ENCODE measurements at regions not wholly inside any gene's neighbourhood (a gene's known extent, or its start where the extent isn't known, plus 50 kb on each side); places are given as distances from the start of the nearest gene placed in this dataset.

GRCh38 chr4:178448372-178449035 is 1006.3 kb upstream of the AGA start:
- DNase-seq, result no peak

DNA sequence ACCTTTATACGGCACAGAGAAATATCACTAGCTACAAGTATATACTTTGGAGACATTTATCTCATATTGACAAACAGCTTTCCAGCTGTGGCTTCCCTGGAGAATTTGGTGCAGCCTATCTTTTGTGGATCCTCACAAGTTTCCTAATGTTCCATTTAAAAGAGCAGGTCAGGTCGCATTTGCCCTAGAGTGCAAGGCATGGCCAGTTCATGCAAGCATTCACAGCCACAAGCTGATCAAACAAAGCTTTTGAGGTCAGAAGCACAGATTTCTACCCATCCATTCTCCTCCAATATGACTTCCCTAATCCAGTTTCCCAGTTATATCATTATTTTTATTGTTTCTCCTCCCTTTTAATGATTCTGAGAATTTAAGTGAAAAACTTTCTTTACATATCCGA is 1008.4 kb upstream of the AGA start:
- no peak for DNase-seq

DNA sequence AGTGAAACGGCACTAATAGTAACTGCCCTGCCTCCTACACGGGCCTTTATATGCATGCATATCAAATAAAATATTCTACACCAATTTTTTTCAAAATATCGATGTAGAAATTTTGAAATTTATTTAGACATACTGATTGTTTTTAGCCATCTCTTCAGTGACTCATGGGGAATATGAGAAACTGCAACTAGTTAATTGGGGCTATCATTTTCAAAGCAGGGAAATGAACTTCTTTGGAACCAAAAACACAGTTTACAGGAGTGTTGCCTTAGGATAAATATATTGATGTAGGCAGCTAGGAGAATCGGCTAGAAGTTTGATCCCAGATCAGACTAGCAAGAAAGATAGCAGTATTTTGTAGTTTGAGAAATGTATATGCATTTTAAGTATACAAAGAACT is 1010.8 kb upstream of the AGA start:
- DNase-seq, result no peak

DNA sequence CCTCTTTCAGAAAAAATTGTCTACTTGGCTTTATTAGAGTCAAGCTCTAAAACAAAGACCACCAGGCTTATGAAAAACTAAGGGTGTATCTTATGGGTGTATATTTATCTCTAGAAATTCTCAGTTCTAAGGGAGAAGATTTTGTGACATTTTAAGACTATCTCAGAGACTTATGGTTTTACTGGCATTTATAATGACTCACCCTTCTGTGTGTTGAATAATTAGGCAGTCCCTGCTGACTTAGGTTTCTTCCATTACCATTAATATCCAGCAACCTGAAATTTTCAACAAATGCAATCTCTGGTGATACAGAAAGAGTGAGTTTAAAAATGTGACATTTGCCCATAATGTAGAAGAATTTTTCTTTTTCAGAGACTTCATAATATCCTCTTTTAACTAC is 1015.0 kb upstream of the AGA start:
- DNase-seq, result no peak

DNA sequence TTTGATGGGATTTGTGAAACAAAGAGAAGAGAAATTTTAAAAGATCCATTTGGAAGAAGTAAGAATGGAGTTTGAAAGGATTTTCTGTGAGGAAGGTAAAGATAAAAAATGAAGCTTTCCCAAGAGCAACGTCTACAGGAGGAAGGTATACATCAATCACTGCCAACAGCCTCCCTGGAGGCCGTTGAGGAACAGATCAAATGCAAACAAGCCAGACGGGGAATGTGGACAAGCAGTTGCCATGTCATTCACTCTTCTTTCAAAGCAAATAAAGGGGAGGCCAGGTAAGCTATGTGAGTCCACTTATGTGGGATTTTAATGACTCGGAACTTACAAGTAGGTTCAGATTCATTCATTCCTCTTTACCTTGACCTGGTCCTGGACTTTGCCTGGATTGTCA is 1020.5 kb upstream of the AGA start:
- no peak for DNase-seq

GRCh38 chr4:178463747-178464146 is 1021.5 kb upstream of the AGA start:
- DNase-seq, result no peak

DNA sequence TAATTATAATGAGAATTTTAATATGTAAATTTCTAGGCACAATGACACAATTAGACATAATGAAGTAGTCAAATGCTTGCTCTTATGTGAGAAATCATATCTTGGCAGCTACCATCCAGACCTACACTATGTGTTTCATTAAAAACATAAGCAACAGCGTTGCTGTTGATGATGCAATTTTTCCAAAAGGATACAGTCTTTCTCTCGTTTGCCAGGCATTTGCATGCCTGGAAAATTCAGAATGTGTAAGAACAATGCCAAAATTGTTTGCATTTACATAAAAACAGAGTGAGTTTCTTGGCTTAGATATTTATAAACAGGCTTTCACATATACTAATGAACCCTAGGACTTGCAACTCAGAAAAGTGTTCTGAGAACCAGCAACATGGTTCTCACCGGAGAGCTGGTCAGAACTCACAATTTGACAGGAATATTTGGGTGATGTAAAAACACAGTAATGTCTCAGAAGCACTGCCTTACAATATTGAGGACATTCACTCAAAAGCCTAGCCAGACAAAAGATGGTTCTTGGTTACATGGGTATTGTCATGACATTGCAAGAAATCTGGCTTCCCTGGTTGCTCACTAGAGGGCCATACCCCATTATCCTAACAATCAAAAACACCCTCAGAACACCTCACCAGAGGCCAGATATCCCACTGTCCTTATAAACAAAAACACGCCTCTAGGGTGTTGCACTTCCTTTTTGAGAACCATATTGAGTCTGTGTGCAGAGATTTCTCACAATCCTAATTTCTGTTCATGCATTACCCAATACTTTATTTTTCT is 1029.0 kb upstream of the AGA start:
- DNase-seq, result no peak

GRCh38 chr4:178471994-178472393 is 1029.8 kb upstream of the AGA start:
- DNase-seq, result no peak

DNA sequence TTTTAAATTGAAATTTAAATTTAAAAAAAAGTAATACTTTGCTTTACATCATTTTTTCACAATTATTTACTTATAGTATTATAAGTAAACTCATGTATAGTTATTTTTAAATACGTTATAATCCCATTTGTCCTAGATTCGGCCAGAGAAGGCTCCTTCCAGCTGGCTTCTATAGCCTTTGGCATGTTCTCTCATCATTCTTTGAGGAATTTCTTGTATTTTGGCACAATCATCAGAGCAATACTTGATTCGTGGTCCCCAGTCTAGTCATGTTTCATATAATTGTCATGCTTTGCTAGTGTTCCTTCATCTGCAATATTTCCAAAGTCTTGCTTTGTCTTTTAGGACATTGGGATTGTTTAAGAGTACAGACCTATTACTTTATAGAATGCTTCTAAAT is 1037.9 kb upstream of the AGA start:
- no peak for DNase-seq

DNA sequence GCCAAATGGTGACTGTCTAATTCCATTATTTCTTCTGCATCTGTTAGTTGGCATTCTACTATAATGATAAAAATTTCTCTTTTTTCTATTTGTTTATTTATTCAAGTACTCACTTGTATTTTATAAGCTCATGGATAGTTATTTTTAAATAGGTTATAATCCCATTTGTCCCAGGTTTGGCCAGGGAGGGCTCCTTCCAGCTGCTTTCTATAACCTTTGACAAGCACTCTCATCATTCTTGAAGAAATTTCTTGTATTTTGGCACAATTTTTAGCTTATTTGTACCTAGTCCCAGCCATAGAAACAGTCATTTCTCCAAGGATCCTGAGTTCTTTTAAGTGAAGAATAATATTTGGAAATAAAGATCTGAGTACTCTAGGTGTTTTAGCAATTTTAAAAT is 1038.6 kb upstream of the AGA start:
- DNase-seq, result no peak

DNA sequence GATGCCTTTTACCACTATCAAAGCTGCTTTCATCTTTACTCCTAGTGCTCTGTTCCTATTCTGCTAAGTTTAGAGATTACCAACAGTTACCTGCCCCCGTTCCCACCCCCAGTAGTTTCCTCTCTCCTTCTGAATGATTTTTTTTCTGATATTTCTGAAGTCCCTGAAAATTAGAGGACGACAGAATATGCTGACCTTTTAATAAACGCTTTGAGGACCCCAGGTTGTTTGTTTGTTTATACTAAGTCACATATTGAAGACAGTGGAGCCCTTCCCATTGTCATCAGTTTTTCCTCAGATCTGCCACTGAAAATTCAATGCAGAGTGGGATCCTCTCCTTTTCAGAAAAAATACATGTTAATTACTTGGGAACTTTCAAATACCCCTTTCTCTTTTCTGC is 1039.3 kb upstream of the AGA start:
- no peak for DNase-seq

- DNase-seq, result no peak
These were observed 1080.8 kb upstream of the AGA start for GRCh38 chr4:178523038-178523437.

GRCh38 chr4:178535939-178536579 is 1093.8 kb upstream of the AGA start:
- DNase-seq, result no peak

DNA sequence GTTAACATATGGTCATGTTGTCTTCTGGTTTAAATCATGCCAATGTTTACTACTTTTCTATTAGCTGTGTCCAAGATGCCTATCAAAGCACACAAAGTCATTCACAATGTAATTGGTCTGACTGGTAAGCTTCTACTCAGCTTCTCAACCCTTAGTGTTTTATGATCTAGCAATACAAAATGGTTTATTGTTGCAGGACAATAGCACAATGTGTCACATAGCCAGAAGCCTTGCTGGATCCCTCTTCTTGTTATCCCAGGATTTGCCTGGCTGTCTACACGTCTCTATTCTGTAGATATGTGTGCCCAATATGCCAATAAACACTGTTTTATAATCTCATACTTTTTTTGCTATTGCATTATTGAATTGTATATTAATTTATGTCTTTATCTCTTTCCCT is 1111.0 kb upstream of the AGA start:
- DNase-seq, result no peak

DNA sequence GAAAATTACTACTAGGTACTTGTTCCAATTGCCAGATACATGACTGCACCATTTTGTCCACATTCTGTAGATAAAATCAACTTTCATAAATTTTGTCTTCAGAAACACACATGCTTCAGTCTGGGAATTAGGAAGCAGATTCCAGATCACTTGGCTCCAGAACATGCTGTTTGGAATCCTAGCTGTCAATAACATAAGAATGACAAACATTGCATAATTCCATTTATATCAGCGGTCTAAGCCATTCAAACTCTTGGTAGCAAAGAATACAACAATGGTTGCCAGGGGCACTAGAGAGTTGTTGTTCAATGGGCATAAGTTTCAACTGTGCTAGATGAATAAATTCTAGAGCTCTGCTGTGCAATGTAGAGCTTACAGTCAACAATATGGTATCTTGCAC is 1112.1 kb upstream of the AGA start:
- DNase-seq, result no peak

DNA sequence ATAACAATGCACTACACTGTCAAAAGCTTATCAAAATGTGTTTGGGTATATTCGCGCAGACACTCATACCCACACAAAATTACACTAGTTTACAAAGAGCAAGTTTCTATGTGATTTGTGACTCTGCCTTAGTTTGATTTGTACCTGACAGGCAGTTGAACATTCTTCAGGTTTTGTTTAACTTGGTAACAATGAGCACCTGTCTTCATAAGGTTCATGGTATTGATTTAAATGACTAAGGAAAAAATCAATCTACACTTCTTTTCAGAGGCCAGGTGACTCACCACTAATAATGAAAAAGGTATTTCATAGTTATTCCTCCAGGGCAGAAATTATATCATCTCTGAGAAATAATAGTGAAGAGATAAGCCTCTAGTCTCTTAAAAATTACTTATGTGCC is 1114.6 kb upstream of the AGA start:
- no peak for DNase-seq

DNA sequence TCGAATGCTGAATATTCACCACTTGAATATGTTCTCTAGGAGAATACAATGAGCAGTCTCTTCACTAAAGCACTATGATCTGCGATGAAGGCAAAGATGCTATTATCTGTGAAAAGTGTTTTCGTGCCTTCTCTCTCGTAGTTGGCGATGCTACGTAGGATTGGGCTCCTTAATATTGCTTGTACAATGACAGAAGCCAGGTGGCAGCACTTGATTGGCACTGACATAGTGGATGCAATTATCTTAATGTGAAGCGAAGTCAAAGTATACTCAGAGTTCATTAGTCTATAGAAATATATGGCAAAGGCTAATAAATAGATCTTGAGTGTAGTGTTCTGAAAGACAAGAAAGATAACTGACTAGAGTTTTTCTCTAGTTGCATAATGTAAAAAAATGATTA is 1135.7 kb upstream of the AGA start:
- DNase-seq, result no peak

DNA sequence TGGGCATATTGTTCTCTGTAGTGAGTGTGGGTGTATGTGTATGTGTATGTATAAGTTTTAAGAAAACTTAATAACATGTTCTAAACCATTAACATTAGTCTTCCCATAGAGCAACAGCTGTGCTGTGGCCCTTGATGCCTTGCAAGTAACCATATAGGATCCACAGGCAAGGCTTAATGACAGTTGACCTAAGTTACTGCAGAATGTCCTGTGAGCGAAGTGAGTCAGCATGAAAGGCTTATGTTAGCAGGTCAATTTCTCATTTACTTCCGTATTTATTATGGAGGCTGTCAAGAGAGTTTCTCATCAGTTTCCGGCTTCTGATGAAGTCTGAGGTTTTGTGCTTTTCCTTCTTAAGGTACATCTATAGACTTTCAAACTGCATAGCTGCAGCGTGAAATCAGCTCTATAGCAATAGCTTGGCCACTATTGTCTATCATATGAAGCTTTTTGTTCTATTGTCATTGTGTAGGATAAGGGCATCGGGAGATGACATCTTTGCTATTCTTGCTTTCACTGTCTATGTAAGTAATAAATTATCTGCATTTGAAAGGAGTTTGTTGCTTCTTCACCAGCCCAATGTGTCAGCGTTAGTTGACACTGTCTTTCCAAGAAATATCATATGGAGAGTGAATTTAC is 1153.4 kb upstream of the AGA start:
- DNase-seq, result no peak

GRCh38 chr4:178598672-178599071 is 1156.4 kb upstream of the AGA start:
- DNase-seq, result no peak

DNA sequence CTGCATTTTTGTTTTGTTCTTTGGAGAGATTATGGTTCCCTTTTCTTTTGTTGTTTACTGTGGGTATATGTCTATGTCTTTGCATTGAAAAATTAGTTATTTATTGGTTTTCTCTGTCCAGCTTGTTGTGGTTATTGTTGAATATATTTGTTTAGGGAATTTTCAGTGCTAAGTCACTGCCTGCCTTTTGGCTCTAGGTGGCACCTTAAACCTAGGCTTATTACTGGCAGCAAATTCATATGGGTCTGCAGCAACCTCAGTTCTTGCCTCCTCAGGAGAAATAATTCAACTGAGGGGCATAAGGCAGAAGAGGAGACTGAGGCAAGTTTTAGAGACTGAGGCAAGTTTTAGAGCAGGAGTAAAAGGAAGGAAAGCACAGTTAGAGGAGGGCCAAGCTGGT is 1157.3 kb upstream of the AGA start:
- no peak for DNase-seq

GRCh38 chr4:178602833-178603232 is 1160.6 kb upstream of the AGA start:
- no peak for DNase-seq

- DNase-seq, result no peak
These were observed 1168.8 kb upstream of the AGA start for GRCh38 chr4:178611062-178611461.

DNA sequence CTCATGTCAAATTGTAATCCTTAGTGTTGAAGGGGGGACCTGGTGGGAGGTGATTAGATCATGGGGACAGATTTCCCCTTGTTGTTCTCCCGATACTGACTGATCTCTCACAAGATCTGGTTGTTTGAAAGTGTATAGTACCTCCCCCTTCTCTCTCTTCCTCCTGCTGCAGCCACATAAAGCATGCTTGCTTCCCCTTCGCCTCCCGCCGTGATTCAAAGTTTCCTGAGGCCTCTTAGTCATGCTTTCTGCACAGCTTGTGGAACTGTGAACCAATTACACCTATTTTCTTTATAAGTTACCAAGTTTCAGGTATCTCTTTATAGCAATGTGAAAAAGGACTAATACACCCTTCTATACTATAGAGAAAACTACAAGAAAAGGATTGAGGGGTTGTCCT is 1170.5 kb upstream of the AGA start:
- DNase-seq, result no peak

GRCh38 chr4:178632415-178632814 is 1190.2 kb upstream of the AGA start:
- no peak for DNase-seq
